Mesenchymal stem cell (in vitro differentiated cells and primary cell): ENCODE measurements at regions not wholly inside any gene's neighbourhood (a gene's known extent, or its start where the extent isn't known, plus 50 kb on each side); places are given as distances from the start of the nearest gene placed in this dataset.

Source experiments
- DNase-seq: peaks from one replicate; pipeline ENCODE4 v3.0.0-alpha.2; 2013
- H2AFZ ChIP-seq: one replicate; pipeline ENCODE4 v1.6.1; 2013; ENCODE audit warnings: low read depth, mild to moderate bottlenecking, control low read depth, inconsistent platforms, low read length, moderate library complexity
- H2AK5ac ChIP-seq: 2 replicates; pipeline ENCODE4 v1.6.1; 2013; ENCODE audit warnings: low read length, moderate library complexity, mild to moderate bottlenecking, inconsistent platforms; ENCODE audit not compliant: severe bottlenecking
- H2BK120ac ChIP-seq: one replicate; pipeline ENCODE4 v1.6.1; 2013; ENCODE audit warnings: low read depth, mild to moderate bottlenecking, inconsistent platforms, low read length, moderate library complexity
- H2BK12ac ChIP-seq, 2 experiments: one replicate each; pipeline ENCODE4 v1.6.1; 2013; ENCODE audit warnings: inconsistent platforms in 2 of 2, low read length in 2 of 2, mild to moderate bottlenecking in 2 of 2, moderate library complexity in 2 of 2, control low read depth in 1 of 2
- H2BK15ac ChIP-seq: one replicate; pipeline ENCODE4 v1.6.1; 2013; ENCODE audit warnings: mild to moderate bottlenecking, low read depth, inconsistent platforms; ENCODE audit not compliant: poor library complexity, severe bottlenecking
- H2BK5ac ChIP-seq: 2 replicates; pipeline ENCODE4 v1.6.1; 2013; ENCODE audit warnings: low read depth, mild to moderate bottlenecking, low read length, control low read depth, inconsistent platforms; ENCODE audit not compliant: poor library complexity, severe bottlenecking
- H3K14ac ChIP-seq, 2 experiments: one replicate each; pipeline ENCODE4 v1.6.1; 2013; ENCODE audit warnings: inconsistent platforms in 2 of 2, low read length in 2 of 2, control low read depth in 1 of 2, mild to moderate bottlenecking in 1 of 2, moderate library complexity in 1 of 2
- H3K18ac ChIP-seq, 2 experiments: one replicate each; pipeline ENCODE4 v1.6.1; 2013; ENCODE audit warnings: inconsistent platforms in 2 of 2, low read length in 2 of 2, control low read depth in 1 of 2, low read depth in 1 of 2, mild to moderate bottlenecking in 1 of 2
- H3K23ac ChIP-seq, 2 experiments: one replicate each; pipeline ENCODE4 v1.6.1; 2013; ENCODE audit warnings: inconsistent platforms in 2 of 2, low read length in 2 of 2, mild to moderate bottlenecking in 2 of 2, moderate library complexity in 2 of 2, control low read depth in 1 of 2
- H3K27ac ChIP-seq: 2 replicates; pipeline ENCODE4 v1.5.1; 2013; ENCODE audit warnings: mild to moderate bottlenecking, moderate library complexity, low read length, control low read depth, inconsistent platforms; ENCODE audit not compliant: poor library complexity, severe bottlenecking
- H3K27me3 ChIP-seq, 2 experiments: 2 replicates each; pipeline versions ENCODE4 v1.6.1 to v1.7.0; 2013; ENCODE audit warnings: low read length in 2 of 2, mild to moderate bottlenecking in 2 of 2, moderate library complexity in 2 of 2, control low read depth in 1 of 2, inconsistent platforms in 1 of 2; ENCODE audit not compliant: control insufficient read depth in 1 of 2, insufficient read depth in 1 of 2
- H3K36me3 ChIP-seq, 2 experiments: 2 replicates each; pipeline versions ENCODE4 v1.6.1 to v1.7.0; 2013; ENCODE audit warnings: low read length in 2 of 2, control low read depth in 1 of 2, inconsistent platforms in 1 of 2, low read depth in 1 of 2, mild to moderate bottlenecking in 1 of 2; ENCODE audit not compliant: insufficient read depth in 2 of 2, control insufficient read depth in 1 of 2
- H3K4ac ChIP-seq, 2 experiments: one replicate each; pipeline ENCODE4 v1.6.1; 2013; ENCODE audit warnings: inconsistent platforms in 2 of 2, low read length in 2 of 2, mild to moderate bottlenecking in 2 of 2, moderate library complexity in 2 of 2, control low read depth in 1 of 2, low read depth in 1 of 2
- H3K4me1 ChIP-seq: 2 replicates; pipeline ENCODE4 v1.6.1; 2013; ENCODE audit warnings: low read depth, low read length, control low read depth; ENCODE audit not compliant: control insufficient read depth, insufficient read depth
- H3K4me2 ChIP-seq: 2 replicates; pipeline ENCODE4 v1.6.1; 2013; ENCODE audit warnings: low read length, mild to moderate bottlenecking, inconsistent platforms; ENCODE audit not compliant: poor library complexity, severe bottlenecking
- H3K4me3 ChIP-seq, 2 experiments: 2 replicates each; pipeline versions ENCODE4 v1.5.1 to v1.7.0; 2013; ENCODE audit warnings: low read length in 2 of 2, mild to moderate bottlenecking in 2 of 2, control low read depth in 1 of 2, low read depth in 1 of 2; ENCODE audit not compliant: insufficient read depth in 1 of 2
- H3K79me1 ChIP-seq: replicated peaks from 2 replicates; pipeline ENCODE4 v1.6.1; 2013; ENCODE audit warnings: mild to moderate bottlenecking, control low read depth, low read length, inconsistent platforms; ENCODE audit not compliant: poor library complexity, severe bottlenecking
- H3K9ac ChIP-seq: 2 replicates; pipeline ENCODE4 v1.7.0; 2013; ENCODE audit warnings: mild to moderate bottlenecking, low read length, moderate library complexity
- H3K9me3 ChIP-seq: 2 replicates; pipeline ENCODE4 v1.7.0; 2013; ENCODE audit warnings: mild to moderate bottlenecking, low read length; ENCODE audit not compliant: control insufficient read depth
- H4K8ac ChIP-seq: one replicate; pipeline ENCODE4 v1.6.1; 2013; ENCODE audit warnings: inconsistent platforms, mild to moderate bottlenecking, low read length, moderate library complexity
- H4K91ac ChIP-seq: one replicate; pipeline ENCODE4 v1.6.1; 2013; ENCODE audit warnings: mild to moderate bottlenecking, low read length, inconsistent platforms
- WGBS: methylation state at CpG from one replicate; pipeline ENCODE4 v1.1.7; 2013; ENCODE audit warnings: mixed read lengths; 5-methylcytosine and 5-hydroxymethylcytosine counted together

DNA sequence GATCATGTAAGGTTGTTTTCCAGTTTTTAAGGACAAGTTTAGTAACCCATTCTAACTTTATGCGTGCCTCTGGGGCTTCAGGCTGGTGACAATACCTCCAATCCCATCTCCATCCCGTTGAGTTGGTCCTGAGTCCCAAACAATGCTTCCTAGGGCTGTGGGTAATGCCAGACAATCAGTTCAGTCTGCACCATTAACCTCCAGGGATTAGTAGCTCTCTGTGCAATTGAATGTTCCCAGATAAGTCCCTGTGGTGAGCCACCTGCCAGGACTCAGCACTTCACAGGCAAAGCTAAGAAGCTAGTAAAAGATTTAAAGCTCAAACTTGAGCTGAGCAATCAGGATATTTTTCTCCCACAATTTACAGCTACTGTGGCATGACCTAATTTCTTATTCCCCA lies 462.2 kb upstream of the PTBP2 start:
- Histone ChIP-seq H3K27me3 (no peaks in the 10 kb centered on the region), H4K91ac (no peak overlapping the region), H3K14ac (no peak overlapping the region), H3K27ac (no peak overlapping the region), H3K4ac (no peak overlapping the region), H2BK12ac (no peak overlapping the region), H2BK120ac (no peak overlapping the region), H3K18ac (no peak overlapping the region), H3K9ac (no peak overlapping the region), H2AK5ac (no peak overlapping the region), H3K79me1 (no peaks in the 10 kb centered on the region), H2AFZ (no peak overlapping the region), H3K4me1 (peaks cover 2% of the 10 kb centered on the region), H3K36me3 (no peaks in the 10 kb centered on the region), H3K4me3 (no peak overlapping the region), H2BK15ac (no peak overlapping the region), H4K8ac (no peak overlapping the region), H3K4me2 (peak overlapping the region; percentile 1), H3K23ac (no peak overlapping the region), H3K9me3 (no peaks in the 10 kb centered on the region), H2BK5ac (no peak overlapping the region)
- 57% methylated on average over 2 of the region's 2 CpGs for WGBS
- no peak for DNase-seq

DNA sequence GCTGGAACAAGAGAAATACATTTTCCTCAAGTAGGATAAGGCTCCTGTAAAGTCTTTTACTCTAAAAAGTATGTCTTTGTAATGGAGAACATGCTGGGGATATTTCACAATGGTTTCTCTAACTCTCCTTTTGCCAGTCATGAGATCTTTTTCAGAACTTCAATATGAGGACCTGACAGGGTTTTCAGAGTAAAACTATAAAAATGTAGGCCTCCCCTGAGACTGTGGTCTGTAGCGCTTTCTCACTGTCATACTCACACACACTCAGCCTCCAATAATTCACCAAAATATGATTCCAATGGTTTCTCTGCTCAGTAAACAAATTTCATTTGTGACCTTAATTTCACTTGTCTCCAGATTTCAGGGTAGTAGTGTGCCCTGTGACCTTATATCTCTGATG lies 440.1 kb upstream of the PTBP2 start:
- Histone ChIP-seq H3K14ac (no peak overlapping the region), H2AK5ac (no peak overlapping the region), H2BK12ac (no peak overlapping the region), H3K9ac (peak overlapping the region; percentile 65), H3K27ac (no peak overlapping the region), H3K18ac (no peak overlapping the region), H4K91ac (no peak overlapping the region), H2BK15ac (no peak overlapping the region), H2BK120ac (no peak overlapping the region), H3K4me1 (no peaks in the 10 kb centered on the region), H3K79me1 (no peaks in the 10 kb centered on the region), H4K8ac (no peak overlapping the region), H3K4me3 (no peak overlapping the region), H3K4me2 (no peak overlapping the region), H3K9me3 (peaks cover 17% of the 10 kb centered on the region), H2BK5ac (no peak overlapping the region), H3K36me3 (no peaks in the 10 kb centered on the region), H2AFZ (no peak overlapping the region), H3K27me3 (no peaks in the 10 kb centered on the region), H3K23ac (no peak overlapping the region), H3K4ac (no peak overlapping the region)
- no peak for DNase-seq
- WGBS: 100% methylated on average over 1 of the region's 1 CpG

DNA sequence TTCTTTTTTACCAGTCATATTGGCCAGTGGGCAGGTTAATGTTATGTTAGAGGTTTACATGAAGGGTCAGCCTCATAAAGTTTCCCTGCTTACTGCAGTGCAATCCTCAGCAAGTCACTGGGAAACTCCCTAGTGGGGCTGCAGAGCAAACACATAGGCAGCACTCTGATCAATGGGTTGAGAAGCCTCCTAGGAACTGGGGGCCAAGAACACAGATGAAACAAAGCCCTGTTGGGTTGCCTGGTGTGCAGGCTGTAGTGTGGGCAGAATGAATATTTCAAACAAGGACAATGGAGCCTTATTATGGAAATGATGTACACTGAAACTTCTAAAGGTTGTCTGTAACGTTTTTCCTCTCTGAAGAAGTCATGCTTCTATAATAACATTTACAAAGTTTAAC lies 431.6 kb upstream of the PTBP2 start:
- H2BK12ac ChIP-seq: no peak overlapping the region

DNA sequence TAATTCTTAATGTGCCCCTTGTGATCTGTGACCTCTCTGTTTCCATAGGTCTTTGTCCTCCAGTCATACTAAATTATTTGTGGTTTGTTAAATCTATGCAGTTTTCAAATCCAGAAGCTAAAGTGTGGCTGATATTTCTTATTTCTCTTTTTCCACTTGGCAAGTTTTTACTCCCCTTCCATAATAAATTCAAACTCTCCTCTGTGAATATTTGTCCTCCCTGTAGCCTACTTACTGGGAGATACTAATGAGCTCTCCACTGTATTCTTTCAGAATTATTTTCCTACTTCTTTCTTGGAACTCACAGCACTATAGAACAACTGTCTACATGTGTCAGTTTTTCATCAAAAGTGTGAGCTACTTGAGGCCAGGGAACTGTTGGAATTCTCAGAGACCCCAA lies 430.8 kb upstream of the PTBP2 start:
- Histone ChIP-seq H3K79me1 (no peaks in the 10 kb centered on the region), H2BK5ac (no peak overlapping the region), H3K4ac (no peak overlapping the region), H3K36me3 (no peaks in the 10 kb centered on the region), H3K27ac (no peak overlapping the region), H3K14ac (no peak overlapping the region), H2AK5ac (no peak overlapping the region), H2BK15ac (no peak overlapping the region), H3K9me3 (peaks cover 27% of the 10 kb centered on the region), H2BK120ac (no peak overlapping the region), H3K27me3 (no peaks in the 10 kb centered on the region), H3K23ac (no peak overlapping the region), H4K91ac (no peak overlapping the region), H3K4me1 (peaks cover 2% of the 10 kb centered on the region), H2AFZ (no peak overlapping the region), H2BK12ac (no peak overlapping the region), H3K9ac (no peak overlapping the region), H4K8ac (no peak overlapping the region), H3K18ac (no peak overlapping the region), H3K4me2 (no peak overlapping the region), H3K4me3 (no peak overlapping the region)
- DNase-seq: no peak

More for the DNA sequence above, 431.6 kb upstream of the PTBP2 start:
- H3K9ac ChIP-seq: no peak overlapping the region
- H3K27ac ChIP-seq: no peak overlapping the region
- peaks cover 27% of the 10 kb centered on the region for H3K9me3 ChIP-seq
- DNase-seq: no peak
- H4K91ac ChIP-seq: no peak overlapping the region
- H3K4ac ChIP-seq: no peak overlapping the region
- no peak overlapping the region for H2BK5ac ChIP-seq
- WGBS: 91% methylated on average over 1 of the region's 1 CpG
- no peak overlapping the region for H2BK120ac ChIP-seq
- H3K4me2 ChIP-seq: no peak overlapping the region
- no peak overlapping the region for H3K23ac ChIP-seq
- no peaks in the 10 kb centered on the region for H3K79me1 ChIP-seq
- H3K4me1 ChIP-seq: peaks cover 2% of the 10 kb centered on the region
- H3K14ac ChIP-seq: no peak overlapping the region
- no peak overlapping the region for H2AFZ ChIP-seq
- no peak overlapping the region for H3K18ac ChIP-seq
- H3K27me3 ChIP-seq: no peaks in the 10 kb centered on the region
- H3K36me3 ChIP-seq: no peaks in the 10 kb centered on the region
- H2AK5ac ChIP-seq: no peak overlapping the region
- no peak overlapping the region for H4K8ac ChIP-seq
- H3K4me3 ChIP-seq: no peak overlapping the region
- H2BK15ac ChIP-seq: no peak overlapping the region
